ENCODE measurements at regions not wholly inside any gene's neighbourhood (a gene's known extent, or its start where the extent isn't known, plus 50 kb on each side); places are given as distances from the start of the nearest gene placed in this dataset.
A peak's percentile ranks its signal among the peaks of the same experiment; 100 is the strongest.

DNA sequence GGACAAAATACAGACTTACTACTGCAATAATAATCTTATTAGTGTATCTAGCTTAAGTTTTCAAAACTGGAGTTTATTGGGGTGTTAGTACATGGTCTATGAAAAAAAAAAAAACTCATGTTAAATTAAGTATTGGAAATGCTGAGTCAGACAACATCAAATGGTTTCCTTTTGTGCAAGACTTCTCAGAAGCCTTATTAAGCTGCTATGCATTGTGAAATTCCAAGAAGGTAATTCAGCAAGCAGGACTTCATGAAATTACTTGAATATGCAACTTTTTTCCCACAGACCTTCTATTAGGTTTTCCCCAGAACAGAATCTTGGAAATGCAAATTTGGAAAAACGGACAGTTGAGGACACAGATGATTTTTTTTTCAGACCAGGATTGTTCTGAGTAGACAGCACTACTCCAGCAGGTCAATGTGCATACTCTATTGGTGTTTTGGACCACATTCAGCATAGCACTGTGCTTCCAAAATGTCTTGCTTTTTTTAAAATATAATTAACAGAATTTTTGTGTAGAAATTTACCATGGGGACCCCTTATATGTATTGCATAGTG is 568.8 kb upstream of the TENM3 start:
- no peak for TF ChIP-seq CTCF (IDR thresholded peaks at IDR 0.05; ENCODE audit: extremely low read depth, low read depth, low read length)
- Histone ChIP-seq H2AFZ (ENCODE audit: low read length) (no peak overlapping the region), H3K27me3 (ENCODE audit: insufficient read depth, low read length) (no peaks in the 10 kb centered on the region), H3K9me3 (ENCODE audit: low read depth, low read length) (no peaks in the 10 kb centered on the region), H4K20me1 (ENCODE audit: insufficient read depth, low read length) (no peaks in the 10 kb centered on the region), H3K4me1 (ENCODE audit: insufficient read depth, low read length) (peaks cover 10% of the 10 kb centered on the region), H3K4me3 (ENCODE audit: insufficient read depth, low read length) (no peak overlapping the region), H3K4me2 (ENCODE audit: insufficient read depth, low read length) (no peak overlapping the region), H3K36me3 (ENCODE audit: insufficient read depth, low read length) (no peaks in the 10 kb centered on the region), H3K27ac (ENCODE audit: low read depth, low read length) (no peak overlapping the region), H3K79me2 (ENCODE audit: insufficient read depth, low read length) (no peaks in the 10 kb centered on the region)
- no peak for DNase-seq (ENCODE audit: insufficient read length, low spot score, missing footprints)

- no peak overlapping the region for H3K27ac ChIP-seq (ENCODE audit: low read depth, low read length)
- H3K9me3 ChIP-seq (ENCODE audit: low read depth, low read length), result no peaks in the 10 kb centered on the region
- TF ChIP-seq CTCF (IDR thresholded peaks at IDR 0.05; ENCODE audit: extremely low read depth, low read depth, low read length), result no peak
- no peak overlapping the region for H3K4me3 ChIP-seq (ENCODE audit: insufficient read depth, low read length)
- H3K4me1 ChIP-seq (ENCODE audit: insufficient read depth, low read length), result peaks cover 15% of the 10 kb centered on the region
- H3K4me2 ChIP-seq (ENCODE audit: insufficient read depth, low read length), result no peak overlapping the region
- H3K27me3 ChIP-seq (ENCODE audit: insufficient read depth, low read length), result no peaks in the 10 kb centered on the region
- no peak overlapping the region for H2AFZ ChIP-seq (ENCODE audit: low read length)
- H3K79me2 ChIP-seq (ENCODE audit: insufficient read depth, low read length), result no peaks in the 10 kb centered on the region
- no peaks in the 10 kb centered on the region for H4K20me1 ChIP-seq (ENCODE audit: insufficient read depth, low read length)
- no peak for DNase-seq (ENCODE audit: insufficient read length, low spot score, missing footprints)
- no peaks in the 10 kb centered on the region for H3K36me3 ChIP-seq (ENCODE audit: insufficient read depth, low read length)
Observed at GRCh38 chr4:181676546-181676945, 566.7 kb upstream of the TENM3 start.

GRCh38 chr4:181677201-181677600 is 566.0 kb upstream of the TENM3 start:
- peak overlapping the region; percentile 12 for H3K4me2 ChIP-seq (ENCODE audit: insufficient read depth, low read length)

DNA sequence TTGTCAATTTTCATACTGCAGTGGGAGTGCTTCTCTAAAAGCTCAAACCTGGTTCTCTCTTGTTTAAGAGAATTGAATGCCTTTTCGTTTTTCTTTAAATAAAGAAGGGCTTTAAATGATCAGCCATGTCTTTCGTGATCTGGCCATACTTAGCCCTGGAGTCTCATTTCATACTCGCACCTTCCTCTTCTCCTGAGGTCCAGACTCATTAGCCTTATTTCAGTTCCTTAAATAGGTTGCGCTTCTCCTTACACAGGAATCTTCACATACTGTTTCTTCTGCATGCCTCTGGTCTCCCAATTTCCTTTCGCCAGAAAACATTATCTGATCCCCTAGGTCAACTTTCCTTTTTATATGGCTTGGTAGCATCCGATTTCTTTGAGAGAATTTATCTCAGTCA is 565.6 kb upstream of the TENM3 start:
- Histone ChIP-seq H2AFZ (ENCODE audit: low read length) (peak overlapping the region; percentile 31), H3K36me3 (ENCODE audit: insufficient read depth, low read length) (no peaks in the 10 kb centered on the region), H3K9me3 (ENCODE audit: low read depth, low read length) (no peaks in the 10 kb centered on the region), H3K4me3 (ENCODE audit: insufficient read depth, low read length) (no peak overlapping the region), H3K4me1 (ENCODE audit: insufficient read depth, low read length) (peaks cover 22% of the 10 kb centered on the region), H3K4me2 (ENCODE audit: insufficient read depth, low read length) (peak overlapping the region; percentile 12), H3K79me2 (ENCODE audit: insufficient read depth, low read length) (no peaks in the 10 kb centered on the region), H3K27me3 (ENCODE audit: insufficient read depth, low read length) (no peaks in the 10 kb centered on the region), H3K27ac (ENCODE audit: low read depth, low read length) (no peak overlapping the region), H4K20me1 (ENCODE audit: insufficient read depth, low read length) (no peaks in the 10 kb centered on the region)
- no peak for TF ChIP-seq CTCF (IDR thresholded peaks at IDR 0.05; ENCODE audit: extremely low read depth, low read depth, low read length)
- DNase-seq (ENCODE audit: insufficient read length, low spot score, missing footprints), result no peak

More at GRCh38 chr4:181677201-181677600, 566.0 kb upstream of the TENM3 start:
- no peaks in the 10 kb centered on the region for H3K27me3 ChIP-seq (ENCODE audit: insufficient read depth, low read length)
- no peaks in the 10 kb centered on the region for H3K36me3 ChIP-seq (ENCODE audit: insufficient read depth, low read length)
- H3K4me1 ChIP-seq (ENCODE audit: insufficient read depth, low read length), result peaks cover 22% of the 10 kb centered on the region
- H3K79me2 ChIP-seq (ENCODE audit: insufficient read depth, low read length), result no peaks in the 10 kb centered on the region
- no peaks in the 10 kb centered on the region for H3K9me3 ChIP-seq (ENCODE audit: low read depth, low read length)
- TF ChIP-seq CTCF (IDR thresholded peaks at IDR 0.05; ENCODE audit: extremely low read depth, low read depth, low read length), result no peak
- no peak overlapping the region for H3K27ac ChIP-seq (ENCODE audit: low read depth, low read length)
- no peak for DNase-seq (ENCODE audit: insufficient read length, low spot score, missing footprints)
- peak overlapping the region; percentile 31 for H2AFZ ChIP-seq (ENCODE audit: low read length)
- H3K4me3 ChIP-seq (ENCODE audit: insufficient read depth, low read length), result no peak overlapping the region
- no peaks in the 10 kb centered on the region for H4K20me1 ChIP-seq (ENCODE audit: insufficient read depth, low read length)
